HL-60 (cell line): ENCODE measurements at regions not wholly inside any gene's neighbourhood (a gene's known extent, or its start where the extent isn't known, plus 50 kb on each side); places are given as distances from the start of the nearest gene placed in this dataset.

Experiments used
- CTCF ChIP-seq: IDR thresholded peaks from one replicate; pipeline ENCODE4 v1.5.1; 2011; ENCODE audit warnings: low read length, control low read depth, inconsistent platforms; ENCODE audit not compliant: insufficient read depth
- POLR2AphosphoS5 ChIP-seq: IDR thresholded peaks from 2 replicates; pipeline ENCODE4 v1.6.1; 2012; ENCODE audit warnings: low read depth

- no peak for TF ChIP-seq CTCF
- TF ChIP-seq POLR2AphosphoS5 = no peak
These were observed 103.2 kb upstream of the SMURF2 start for GRCh38 chr17:64765191-64765889.
